GM12878 (cell line): ENCODE measurements at regions not wholly inside any gene's neighbourhood (a gene's known extent, or its start where the extent isn't known, plus 50 kb on each side); places are given as distances from the start of the nearest gene placed in this dataset.

Experiments
- ATAC-seq: fragments of 200-7000 bp; cut with Tn5 transposase; 3 replicates; pipeline ENCODE4 v1.9.1; 2020; ENCODE audit warnings: mild to moderate bottlenecking, moderate library complexity
- BruUV-seq: library from RNA; stranded (reverse); fragments of 400-500 nt; replicated peaks from 2 replicates; lab custom pipeline; 2021; lab: Mats Ljungman, UMichigan
- CTCF ChIA-PET: fragments of 300-600 bp; sonication (Branson Sonifier 250); formaldehyde crosslinking; extraction: SDS; loops from one replicate; lab custom pipeline; 2021; ENCODE audit warnings: inconsistent platforms; lab: Yijun Ruan, JAX
- POLR2A ChIA-PET: fragments of 350-600 bp; formaldehyde crosslinking; extraction: SDS; loops from one replicate; lab custom pipeline; 2021; ENCODE audit warnings: inconsistent platforms; lab: Charles Lee
- RAD21 ChIA-PET: fragments of 300-600 bp; sonication (Branson Sonifier 250); formaldehyde crosslinking; loops from one replicate; lab custom pipeline; 2023; ENCODE audit warnings: antibody characterized with exemption; ENCODE audit not compliant: unreplicated experiment; lab: Charles Lee
- SMC1A ChIA-PET: fragments of 300-600 bp; sonication (Branson Sonifier 250); formaldehyde crosslinking; loops from one replicate; lab custom pipeline; 2023; ENCODE audit not compliant: unreplicated experiment, uncharacterized antibody; lab: Charles Lee
- DNase-seq: peaks from one replicate; pipeline ENCODE4 v3.0.0-alpha.2; 2011; ENCODE audit warnings: low read depth, low spot score
- FAIRE-seq: peaks from 3 replicates; lab custom pipeline; 2011; peaks lifted over from hg19 to GRCh38; lab: Jason Lieb, UNC
- H2AFZ ChIP-seq: 2 replicates; pipeline ENCODE4 v1.6.0; 2011; ENCODE audit warnings: low read depth, low read length, control low read depth; ENCODE audit not compliant: control insufficient read depth
- H3K27ac ChIP-seq: 2 replicates; pipeline ENCODE4 v1.5.1; 2011; ENCODE audit warnings: control low read depth; ENCODE audit not compliant: control insufficient read depth, insufficient read depth
- H3K27me3 ChIP-seq, 2 experiments: replicated peaks in 1 of 2; 2 replicates each; pipeline versions ENCODE4 v1.6.0 to v1.6.1; 2011; ENCODE audit warnings: low read length in 1 of 2; ENCODE audit not compliant: control insufficient read depth in 2 of 2, insufficient read depth in 2 of 2
- H3K36me3 ChIP-seq, 2 experiments: 2 replicates each; pipeline ENCODE4 v1.5.1; 2011; ENCODE audit warnings: low read length in 1 of 2; ENCODE audit not compliant: control insufficient read depth in 2 of 2, insufficient read depth in 2 of 2
- H3K4me1 ChIP-seq: 2 replicates; pipeline ENCODE4 v1.6.1; 2011; ENCODE audit warnings: mild to moderate bottlenecking, low read length, moderate library complexity, mixed read lengths; ENCODE audit not compliant: control insufficient read depth, insufficient read depth
- H3K4me2 ChIP-seq: 2 replicates; pipeline ENCODE4 v1.6.0; 2011; ENCODE audit warnings: control low read depth; ENCODE audit not compliant: control insufficient read depth, insufficient read depth
- H3K4me3 ChIP-seq: fragments of 200-600 bp; sonication (generic); 2 replicates; pipeline ENCODE4 v1.5.1; 2016
- H3K79me2 ChIP-seq: 2 replicates; pipeline ENCODE4 v1.6.0; 2011; ENCODE audit warnings: low read length; ENCODE audit not compliant: control insufficient read depth, insufficient read depth
- H3K9ac ChIP-seq: 2 replicates; pipeline ENCODE4 v1.8.0; 2011; ENCODE audit warnings: low read length, control low read depth, mixed read lengths; ENCODE audit not compliant: control insufficient read depth, insufficient read depth
- H3K9me3 ChIP-seq: replicated peaks from 3 replicates; pipeline ENCODE4 v1.5.1; 2011; ENCODE audit warnings: mild to moderate bottlenecking, low read length; ENCODE audit not compliant: control insufficient read depth, insufficient read depth
- H4K20me1 ChIP-seq: 2 replicates; pipeline ENCODE4 v1.6.0; 2011; ENCODE audit not compliant: control insufficient read depth, insufficient read depth
- CBX5 ChIP-seq: sonication (generic); IDR thresholded peaks from 2 replicates; pipeline ENCODE4 v1.6.1; 2016; ENCODE audit warnings: low read depth, moderate library complexity, mild to moderate bottlenecking, inconsistent platforms
- FOS ChIP-seq: IDR thresholded peaks from 3 replicates; pipeline ENCODE4 v1.6.1; 2011; ENCODE audit warnings: borderline replicate concordance; ENCODE audit not compliant: insufficient read length; ENCODE audit errors: extremely low read depth
- FOXK2 ChIP-seq: fragments of 450-650 bp; IDR thresholded peaks from 2 replicates; pipeline ENCODE4 v1.6.1; 2017; ENCODE audit warnings: mild to moderate bottlenecking, moderate library complexity
- KDM1A ChIP-seq: fragments of 200-600 bp; sonication (generic); IDR thresholded peaks from 2 replicates; pipeline ENCODE4 v1.6.1; 2016; ENCODE audit warnings: borderline replicate concordance
- MEF2A ChIP-seq: IDR thresholded peaks from 2 replicates; pipeline ENCODE4 v1.6.1; 2011; ENCODE audit warnings: low read depth, mild to moderate bottlenecking, low read length, moderate library complexity; ENCODE audit not compliant: insufficient read depth
- PAX8 ChIP-seq: fragments of 450-650 bp; IDR thresholded peaks from 2 replicates; pipeline ENCODE4 v1.6.1; 2017; ENCODE audit warnings: mild to moderate bottlenecking, moderate library complexity
- WGBS: methylation state at CpG from one replicate; pipeline ENCODE4 v1.1.6; 2016; ENCODE audit warnings: low lambda C conversion rate; ENCODE audit not compliant: insufficient replicate concordance, insufficient coverage; ENCODE audit errors: missing lambda C conversion rate; 5-methylcytosine and 5-hydroxymethylcytosine counted together
- in situ Hi-C: fragments of 300-500 bp; cut with MboI; formaldehyde crosslinking; loops from 9 replicates; pipeline ENCODE4 v1.14.3; 2018; ENCODE audit warnings: mixed read lengths
- intact Hi-C: fragments of 100-400 bp; cut with micrococcal nuclease; formaldehyde crosslinking; loops from one replicate; pipeline ENCODE4 v1.14.2; 2022; ENCODE audit not compliant: unreplicated experiment
- TF ChIP-seq, protein P1 (sequence below): IDR thresholded peaks from 2 replicates; pipeline ENCODE4 v1.6.1; 2011; ENCODE audit warnings: low read depth, low read length, improper control_type of control experiment, borderline replicate concordance

DNA sequence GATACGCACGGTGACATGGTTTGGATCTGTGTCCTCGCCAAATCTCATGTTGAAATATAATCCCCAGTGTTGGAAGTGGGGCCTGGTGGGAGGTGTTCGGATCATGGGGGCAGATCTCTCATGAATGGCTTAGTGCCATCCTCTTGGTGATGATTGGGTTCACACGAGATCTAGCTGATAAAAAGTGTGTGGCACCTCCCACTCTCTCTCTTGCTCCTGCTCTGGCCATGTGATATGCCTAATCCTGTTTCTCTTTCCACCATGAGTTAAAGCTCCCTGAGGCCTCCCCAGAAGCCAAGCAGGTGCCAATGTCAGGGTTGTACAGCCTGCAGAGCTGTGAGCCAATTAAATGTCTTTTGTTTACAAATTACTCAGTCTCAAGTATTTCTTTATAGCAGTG is 303.1 kb upstream of the PLET1 start:
- intact Hi-C loops (no loop called here), in situ Hi-C loops (no loop called here)
- no peaks in the 10 kb centered on the region for H3K36me3 ChIP-seq
- 63% methylated on average over 5 of the region's 5 CpGs for WGBS
- ATAC-seq (no peak), FAIRE-seq (no peak), DNase-seq (no peak)
- no peaks in the 10 kb centered on the region for H3K9me3 ChIP-seq
- no peak overlapping the region for H2AFZ ChIP-seq
- RAD21 ChIA-PET = no interaction called here
- POLR2A ChIA-PET = no interaction called here
- no peaks in the 10 kb centered on the region for H4K20me1 ChIP-seq
- H3K4me3 ChIP-seq = no peak overlapping the region
- BruUV-seq = no TSS peak
- H3K27ac ChIP-seq = no peak overlapping the region
- no peak overlapping the region for H3K9ac ChIP-seq
- SMC1A ChIA-PET = interaction anchor here (1.1 kb wide), 1 partner anchor 8 kb away, joined by 3 read pairs; no protein-coding TSS in a partner anchor
- no peaks in the 10 kb centered on the region for H3K79me2 ChIP-seq
- no peak for TF ChIP-seq FOXK2
- TF ChIP-seq, protein P1, sequence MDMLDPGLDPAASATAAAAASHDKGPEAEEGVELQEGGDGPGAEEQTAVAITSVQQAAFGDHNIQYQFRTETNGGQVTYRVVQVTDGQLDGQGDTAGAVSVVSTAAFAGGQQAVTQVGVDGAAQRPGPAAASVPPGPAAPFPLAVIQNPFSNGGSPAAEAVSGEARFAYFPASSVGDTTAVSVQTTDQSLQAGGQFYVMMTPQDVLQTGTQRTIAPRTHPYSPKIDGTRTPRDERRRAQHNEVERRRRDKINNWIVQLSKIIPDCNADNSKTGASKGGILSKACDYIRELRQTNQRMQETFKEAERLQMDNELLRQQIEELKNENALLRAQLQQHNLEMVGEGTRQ = no peak
- H3K4me2 ChIP-seq = no peak overlapping the region
- CTCF ChIA-PET = no interaction called here
- H3K27me3 ChIP-seq = no peaks in the 10 kb centered on the region; a peak in 1 of 4 replicates
- no peaks in the 10 kb centered on the region; the same call in 1 of the 2 replicates for H3K4me1 ChIP-seq

DNA sequence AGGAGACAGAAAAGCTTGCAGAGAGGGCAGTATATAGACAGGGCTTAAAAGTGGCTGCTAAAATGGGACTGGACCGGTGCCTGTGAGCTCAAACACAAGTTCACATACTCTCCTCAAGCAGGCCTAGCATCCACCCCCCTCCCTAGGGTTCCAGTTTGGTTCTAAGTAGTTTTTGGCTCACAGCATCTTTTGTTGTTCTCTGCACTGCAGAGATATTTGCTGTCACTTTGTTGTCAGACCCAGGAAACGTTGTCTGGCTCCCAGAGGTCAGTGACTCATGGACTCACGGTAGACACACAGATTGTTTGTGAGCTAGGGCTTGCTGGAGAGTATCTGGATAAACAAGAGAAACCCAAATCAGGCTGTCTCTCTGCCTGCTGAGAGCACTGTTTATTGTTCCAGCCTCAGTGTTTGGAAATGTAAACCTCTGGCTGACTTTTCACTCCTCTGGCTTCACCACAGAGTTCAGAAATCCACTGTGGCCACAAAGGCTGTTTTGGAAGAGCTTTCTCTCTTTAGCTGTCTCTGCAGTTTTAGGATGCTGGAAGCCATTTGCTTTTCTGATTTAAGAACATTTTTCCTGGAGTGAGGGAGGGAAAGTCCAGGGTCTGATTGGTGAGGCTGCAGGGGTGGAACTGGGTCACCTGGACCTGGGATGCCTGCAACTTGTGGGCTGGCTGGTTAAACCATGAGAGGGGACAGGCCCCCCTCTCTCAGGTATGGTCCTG is 303.7 kb upstream of the PLET1 start:
- Histone ChIP-seq H3K4me3 (no peak overlapping the region), H3K9ac (no peak overlapping the region), H2AFZ (no peak overlapping the region; the same call in 1 of the 2 replicates), H3K27me3 (no peaks in the 10 kb centered on the region; a peak in 1 of 4 replicates), H3K4me1 (peaks cover 6% of the 10 kb centered on the region; the same call in 1 of the 2 replicates), H3K79me2 (no peaks in the 10 kb centered on the region), H3K4me2 (no peak overlapping the region), H3K36me3 (no peaks in the 10 kb centered on the region), H3K9me3 (no peaks in the 10 kb centered on the region)
- no TSS peak for BruUV-seq
- ChIA-PET CTCF (interaction anchor here (1.6 kb wide), 1 partner anchor 24 kb away, joined by 5 read pairs; no protein-coding TSS in a partner anchor), POLR2A (no interaction called here), SMC1A (interaction anchor here (1.1 to 1.4 kb wide), 2 partner anchors 9 to 24 kb away, joined by 3 to 5 read pairs; no protein-coding TSS in a partner anchor)
- no peak for FAIRE-seq
- no peak for DNase-seq
- WGBS = 19% methylated on average over 3 of the region's 3 CpGs
- ATAC-seq = no peak
- in situ Hi-C loops = no loop called here
- no peak for TF ChIP-seq PAX8
- no peak for TF ChIP-seq MEF2A
- TF ChIP-seq FOS = no peak
- TF ChIP-seq KDM1A = no peak
- no peak for TF ChIP-seq CBX5
- TF ChIP-seq, all 136 proteins: peak for 0
- H3K27ac ChIP-seq = no peak overlapping the region
- H4K20me1 ChIP-seq = no peaks in the 10 kb centered on the region
- RAD21 ChIA-PET = no interaction called here
- intact Hi-C loops = no loop called here
